Heart left ventricle (tissue), 13 donors: ENCODE measurements at regions not wholly inside any gene's neighbourhood (a gene's known extent, or its start where the extent isn't known, plus 50 kb on each side); places are given as distances from the start of the nearest gene placed in this dataset.

ENCODE experiments used
- POLR2A ChIP-seq, 2 donors: fragments of 450-650 bp; IDR thresholded peaks; one replicate each; pipeline ENCODE4 v1.6.1; 2017; ENCODE audit warnings: antibody characterized with exemption in 2 of 2, mild to moderate bottlenecking in 2 of 2, moderate library complexity in 2 of 2
- TF ChIP-seq, protein P1 (sequence below), 12 donors: fragments of 200-600 bp; sonication (generic) in 4 of 12; IDR thresholded peaks; one replicate each; pipeline versions ENCODE4 v1.5.0 to v1.8.0; 2018 to 2022; ENCODE audit warnings: antibody characterized with exemption in 12 of 12, mild to moderate bottlenecking in 5 of 12
- donor health status: ischemic (EF 13 %, LVEDD 7.1; RV severe dilation, severe dysfunction).
- donor health status: DM: no; HTN: yes; CAD: no.
- donor health status: DM: no; HTN: no; CAD: no.
- donor health status: ischemic (EF 25% LVEDD 6.9; RV normal size, moderate dysfunction).
- donor health status: ischemic (EF 25% LVEDD 5.7; RV mildly dilated, moderate dysfunction).
- donor health status: ischemic (EF 35%, LVEDD 5.7; RV mildly dilated, moderate dysfunction).
- donor health status: nonischemic (EF 11% LVEDD 7.7; RV severe dilation, severe dysfunction).
- donor health status: DM: yes; HTN: yes; CAD: no.
- donor health status: PGD.
- donor health status: ischemic (EF 29% LVEDD 5.4; RV normal size, mild dysfunction).
- donor health status: nonischemic (EF 23%, LVEDD 6.1; RV moderate dilation, normal function).

DNA sequence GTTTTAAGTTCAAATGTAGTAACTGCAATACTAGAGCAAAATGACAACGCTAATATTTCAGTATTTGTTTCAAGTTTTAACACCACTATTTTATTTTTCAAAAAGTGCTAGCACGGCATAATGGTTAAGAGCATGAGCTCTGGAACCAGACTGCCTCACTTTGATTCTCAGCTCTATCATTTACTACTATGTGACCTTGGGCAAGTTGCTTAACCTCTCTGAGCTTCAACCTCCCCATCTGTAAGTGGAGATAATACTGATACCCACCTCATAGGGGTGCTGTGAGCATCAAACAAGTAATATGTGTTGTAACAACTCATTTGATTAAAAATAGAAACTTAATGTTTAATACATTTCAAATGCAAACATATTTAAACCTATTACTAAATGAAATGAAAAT is 115.4 kb upstream of the NPHP3 start:
- TF ChIP-seq, protein P1, sequence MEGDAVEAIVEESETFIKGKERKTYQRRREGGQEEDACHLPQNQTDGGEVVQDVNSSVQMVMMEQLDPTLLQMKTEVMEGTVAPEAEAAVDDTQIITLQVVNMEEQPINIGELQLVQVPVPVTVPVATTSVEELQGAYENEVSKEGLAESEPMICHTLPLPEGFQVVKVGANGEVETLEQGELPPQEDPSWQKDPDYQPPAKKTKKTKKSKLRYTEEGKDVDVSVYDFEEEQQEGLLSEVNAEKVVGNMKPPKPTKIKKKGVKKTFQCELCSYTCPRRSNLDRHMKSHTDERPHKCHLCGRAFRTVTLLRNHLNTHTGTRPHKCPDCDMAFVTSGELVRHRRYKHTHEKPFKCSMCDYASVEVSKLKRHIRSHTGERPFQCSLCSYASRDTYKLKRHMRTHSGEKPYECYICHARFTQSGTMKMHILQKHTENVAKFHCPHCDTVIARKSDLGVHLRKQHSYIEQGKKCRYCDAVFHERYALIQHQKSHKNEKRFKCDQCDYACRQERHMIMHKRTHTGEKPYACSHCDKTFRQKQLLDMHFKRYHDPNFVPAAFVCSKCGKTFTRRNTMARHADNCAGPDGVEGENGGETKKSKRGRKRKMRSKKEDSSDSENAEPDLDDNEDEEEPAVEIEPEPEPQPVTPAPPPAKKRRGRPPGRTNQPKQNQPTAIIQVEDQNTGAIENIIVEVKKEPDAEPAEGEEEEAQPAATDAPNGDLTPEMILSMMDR (IDR thresholded peaks at IDR 0.05) = no peak
- TF ChIP-seq POLR2A (IDR thresholded peaks at IDR 0.05) = no peak
